ENCODE measurements at regions not wholly inside any gene's neighbourhood (a gene's known extent, or its start where the extent isn't known, plus 50 kb on each side); places are given as distances from the start of the nearest gene placed in this dataset.

GRCh38 chr5:5551499-5551898, 129.0 kb downstream of the ICE1 start:
- no peak for DNase-seq (ENCODE audit: low read depth in 2 of 2)
- TF ChIP-seq, protein P1, sequence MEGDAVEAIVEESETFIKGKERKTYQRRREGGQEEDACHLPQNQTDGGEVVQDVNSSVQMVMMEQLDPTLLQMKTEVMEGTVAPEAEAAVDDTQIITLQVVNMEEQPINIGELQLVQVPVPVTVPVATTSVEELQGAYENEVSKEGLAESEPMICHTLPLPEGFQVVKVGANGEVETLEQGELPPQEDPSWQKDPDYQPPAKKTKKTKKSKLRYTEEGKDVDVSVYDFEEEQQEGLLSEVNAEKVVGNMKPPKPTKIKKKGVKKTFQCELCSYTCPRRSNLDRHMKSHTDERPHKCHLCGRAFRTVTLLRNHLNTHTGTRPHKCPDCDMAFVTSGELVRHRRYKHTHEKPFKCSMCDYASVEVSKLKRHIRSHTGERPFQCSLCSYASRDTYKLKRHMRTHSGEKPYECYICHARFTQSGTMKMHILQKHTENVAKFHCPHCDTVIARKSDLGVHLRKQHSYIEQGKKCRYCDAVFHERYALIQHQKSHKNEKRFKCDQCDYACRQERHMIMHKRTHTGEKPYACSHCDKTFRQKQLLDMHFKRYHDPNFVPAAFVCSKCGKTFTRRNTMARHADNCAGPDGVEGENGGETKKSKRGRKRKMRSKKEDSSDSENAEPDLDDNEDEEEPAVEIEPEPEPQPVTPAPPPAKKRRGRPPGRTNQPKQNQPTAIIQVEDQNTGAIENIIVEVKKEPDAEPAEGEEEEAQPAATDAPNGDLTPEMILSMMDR (IDR thresholded peaks at IDR 0.05; ENCODE audit: low read depth, low read length) = no peak
- H3K4me3 ChIP-seq (replicated peaks in 1 of 2; ENCODE audit: low read depth in 2 of 2, low read length in 2 of 2) = no peak overlapping the region

DNA sequence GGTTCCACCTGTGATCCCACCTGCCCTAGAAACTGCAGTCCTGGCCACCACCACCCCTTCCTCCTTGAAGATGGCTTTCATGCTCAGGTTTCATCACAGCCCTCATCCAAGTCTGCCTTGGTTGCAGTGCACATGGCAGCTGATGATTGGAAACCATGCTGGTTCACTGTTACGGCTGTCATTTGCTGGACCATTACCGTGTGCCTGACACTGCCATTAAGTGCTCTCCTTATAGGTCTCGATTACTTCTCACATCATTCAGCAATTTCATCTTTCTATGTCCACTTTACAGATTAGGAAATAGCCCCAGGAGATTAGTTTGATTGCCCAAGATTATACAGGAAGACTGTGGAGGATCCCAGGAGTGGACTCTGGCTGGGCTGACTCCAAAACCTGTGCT, 123.9 kb downstream of the ICE1 start:
- no peak overlapping the region for H3K4me3 ChIP-seq (replicated peaks in 1 of 2; ENCODE audit: low read depth in 2 of 2, low read length in 2 of 2)
- TF ChIP-seq, protein P1 (IDR thresholded peaks at IDR 0.05; ENCODE audit: low read depth, low read length) = no peak
- no peak for DNase-seq (ENCODE audit: low read depth in 2 of 2)

- H3K4me3 ChIP-seq (replicated peaks in 1 of 2; ENCODE audit: low read depth in 2 of 2, low read length in 2 of 2) = no peak overlapping the region
- TF ChIP-seq, protein P1 (IDR thresholded peaks at IDR 0.05; ENCODE audit: low read depth, low read length) = no peak
- no peak for DNase-seq (ENCODE audit: low read depth in 2 of 2)
These were observed 121.7 kb downstream of the ICE1 start for GRCh38 chr5:5544094-5544663.

GRCh38 chr5:5542654-5543053, 120.2 kb downstream of the ICE1 start:
- no peak for DNase-seq (ENCODE audit: low read depth in 2 of 2)
- no peak overlapping the region for H3K4me3 ChIP-seq (replicated peaks in 1 of 2; ENCODE audit: low read depth in 2 of 2, low read length in 2 of 2)
- TF ChIP-seq, protein P1 (IDR thresholded peaks at IDR 0.05; ENCODE audit: low read depth, low read length) = no peak

DNA sequence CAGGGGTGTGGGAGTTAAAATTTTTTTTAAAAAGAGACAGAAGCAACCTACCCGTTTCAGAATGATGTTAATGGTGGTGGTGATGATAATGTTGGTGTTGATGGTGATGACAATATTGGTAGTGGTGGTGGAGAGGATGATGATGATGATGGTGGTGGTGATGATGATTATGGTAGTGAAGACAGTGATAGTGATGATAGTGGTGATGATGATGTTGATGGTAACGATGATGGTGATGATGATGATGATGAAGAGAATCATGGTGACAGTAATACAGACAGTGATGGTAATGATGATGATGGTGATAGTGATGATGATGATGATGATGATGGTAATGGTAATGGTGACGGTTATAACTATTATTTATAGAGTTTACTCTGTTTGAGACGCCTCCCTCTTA, 117.6 kb downstream of the ICE1 start:
- TF ChIP-seq, protein P1 (IDR thresholded peaks at IDR 0.05; ENCODE audit: low read depth, low read length) = no peak
- DNase-seq (ENCODE audit: low read depth in 2 of 2) = no peak
- no peak overlapping the region for H3K4me3 ChIP-seq (replicated peaks in 1 of 2; ENCODE audit: low read depth in 2 of 2, low read length in 2 of 2)
